ENCODE measurements at regions not wholly inside any gene's neighbourhood (a gene's known extent, or its start where the extent isn't known, plus 50 kb on each side); places are given as distances from the start of the nearest gene placed in this dataset.

- H3K4me3 ChIP-seq (ENCODE audit: low read length in 2 of 2) = no peak overlapping the region
- H3K9ac ChIP-seq (ENCODE audit: low read length in 2 of 2) = no peak overlapping the region
- H3K36me3 ChIP-seq (ENCODE audit: control insufficient read depth in 2 of 2, insufficient read depth in 2 of 2, low read length in 2 of 2) = no peaks in the 10 kb centered on the region
- H3K27me3 ChIP-seq (ENCODE audit: control insufficient read depth in 1 of 2, insufficient read depth in 2 of 2, low read length in 2 of 2) = no peaks in the 10 kb centered on the region
- H3K27ac ChIP-seq (ENCODE audit: low read length) = no peak overlapping the region
- peaks cover 6% of the 10 kb centered on the region for H3K4me1 ChIP-seq (ENCODE audit: control insufficient read depth, insufficient read depth, low read length)
- no peaks in the 10 kb centered on the region for H3K9me3 ChIP-seq (ENCODE audit: control insufficient read depth in 2 of 2, low read length in 2 of 2)
Measured at GRCh38 chr2:120842456-120843439, 107.1 kb downstream of the GLI2 start.

GRCh38 chr2:120844070-120844738 lies 108.5 kb downstream of the GLI2 start:
- Histone ChIP-seq H3K27ac (ENCODE audit: low read length) (no peak overlapping the region), H3K9me3 (ENCODE audit: control insufficient read depth in 2 of 2, low read length in 2 of 2) (no peaks in the 10 kb centered on the region), H3K27me3 (ENCODE audit: control insufficient read depth in 1 of 2, insufficient read depth in 2 of 2, low read length in 2 of 2) (no peaks in the 10 kb centered on the region), H3K4me3 (ENCODE audit: low read length in 2 of 2) (no peak overlapping the region), H3K36me3 (ENCODE audit: control insufficient read depth in 2 of 2, insufficient read depth in 2 of 2, low read length in 2 of 2) (no peaks in the 10 kb centered on the region), H3K9ac (ENCODE audit: low read length in 2 of 2) (no peak overlapping the region), H3K4me1 (ENCODE audit: control insufficient read depth, insufficient read depth, low read length) (peaks cover 9% of the 10 kb centered on the region)

- Histone ChIP-seq H3K4me3 (ENCODE audit: low read length in 2 of 2) (no peak overlapping the region), H3K9ac (ENCODE audit: low read length in 2 of 2) (no peak overlapping the region), H3K4me1 (ENCODE audit: control insufficient read depth, insufficient read depth, low read length) (peaks cover 9% of the 10 kb centered on the region), H3K27me3 (ENCODE audit: control insufficient read depth in 1 of 2, insufficient read depth in 2 of 2, low read length in 2 of 2) (no peaks in the 10 kb centered on the region), H3K9me3 (ENCODE audit: control insufficient read depth in 2 of 2, low read length in 2 of 2) (peaks cover 0 to 4% of the 10 kb centered on the region in 2 donors), H3K36me3 (ENCODE audit: control insufficient read depth in 2 of 2, insufficient read depth in 2 of 2, low read length in 2 of 2) (no peaks in the 10 kb centered on the region), H3K27ac (ENCODE audit: low read length) (no peak overlapping the region)
Measured at GRCh38 chr2:120845277-120845676, 109.6 kb downstream of the GLI2 start.

- Histone ChIP-seq H3K4me1 (ENCODE audit: control insufficient read depth, insufficient read depth, low read length) (peaks cover 9% of the 10 kb centered on the region), H3K9ac (ENCODE audit: low read length in 2 of 2) (no peak overlapping the region), H3K27me3 (ENCODE audit: control insufficient read depth in 1 of 2, insufficient read depth in 2 of 2, low read length in 2 of 2) (no peaks in the 10 kb centered on the region), H3K4me3 (ENCODE audit: low read length in 2 of 2) (no peak overlapping the region), H3K27ac (ENCODE audit: low read length) (no peak overlapping the region), H3K9me3 (ENCODE audit: control insufficient read depth in 2 of 2, low read length in 2 of 2) (peaks cover 0 to 4% of the 10 kb centered on the region in 2 donors), H3K36me3 (ENCODE audit: control insufficient read depth in 2 of 2, insufficient read depth in 2 of 2, low read length in 2 of 2) (no peaks in the 10 kb centered on the region)
Measured at GRCh38 chr2:120846406-120847095, 110.9 kb downstream of the GLI2 start.

- H3K4me3 ChIP-seq (ENCODE audit: low read length in 2 of 2) = no peak overlapping the region
- H3K27me3 ChIP-seq (ENCODE audit: control insufficient read depth in 1 of 2, insufficient read depth in 2 of 2, low read length in 2 of 2) = no peaks in the 10 kb centered on the region
- H3K27ac ChIP-seq (ENCODE audit: low read length) = no peak overlapping the region
- H3K4me1 ChIP-seq (ENCODE audit: control insufficient read depth, insufficient read depth, low read length) = peaks cover 15% of the 10 kb centered on the region
- H3K9ac ChIP-seq (ENCODE audit: low read length in 2 of 2) = no peak overlapping the region
- H3K9me3 ChIP-seq (ENCODE audit: control insufficient read depth in 2 of 2, low read length in 2 of 2) = peaks cover 0 to 4% of the 10 kb centered on the region in 2 donors
- H3K36me3 ChIP-seq (ENCODE audit: control insufficient read depth in 2 of 2, insufficient read depth in 2 of 2, low read length in 2 of 2) = no peaks in the 10 kb centered on the region
Measured at GRCh38 chr2:120847700-120848321, 112.1 kb downstream of the GLI2 start.

GRCh38 chr2:120849278-120849677 lies 113.6 kb downstream of the GLI2 start:
- H3K4me1 ChIP-seq (ENCODE audit: control insufficient read depth, insufficient read depth, low read length) = peaks cover 13% of the 10 kb centered on the region
- H3K4me3 ChIP-seq (ENCODE audit: low read length in 2 of 2) = no peak overlapping the region
- no peak overlapping the region for H3K9ac ChIP-seq (ENCODE audit: low read length in 2 of 2)
- H3K9me3 ChIP-seq (ENCODE audit: control insufficient read depth in 2 of 2, low read length in 2 of 2) = peaks cover 0 to 4% of the 10 kb centered on the region in 2 donors
- no peaks in the 10 kb centered on the region for H3K27me3 ChIP-seq (ENCODE audit: control insufficient read depth in 1 of 2, insufficient read depth in 2 of 2, low read length in 2 of 2)
- H3K27ac ChIP-seq (ENCODE audit: low read length) = no peak overlapping the region
- no peaks in the 10 kb centered on the region for H3K36me3 ChIP-seq (ENCODE audit: control insufficient read depth in 2 of 2, insufficient read depth in 2 of 2, low read length in 2 of 2)

GRCh38 chr2:120850551-120850950 lies 114.9 kb downstream of the GLI2 start:
- Histone ChIP-seq H3K27ac (ENCODE audit: low read length) (no peak overlapping the region), H3K4me3 (ENCODE audit: low read length in 2 of 2) (no peak overlapping the region), H3K9ac (ENCODE audit: low read length in 2 of 2) (no peak overlapping the region), H3K4me1 (ENCODE audit: control insufficient read depth, insufficient read depth, low read length) (peaks cover 18% of the 10 kb centered on the region), H3K27me3 (ENCODE audit: control insufficient read depth in 1 of 2, insufficient read depth in 2 of 2, low read length in 2 of 2) (no peaks in the 10 kb centered on the region), H3K36me3 (ENCODE audit: control insufficient read depth in 2 of 2, insufficient read depth in 2 of 2, low read length in 2 of 2) (no peaks in the 10 kb centered on the region), H3K9me3 (ENCODE audit: control insufficient read depth in 2 of 2, low read length in 2 of 2) (peaks cover 0 to 4% of the 10 kb centered on the region in 2 donors)

GRCh38 chr2:120851116-120851773 lies 115.6 kb downstream of the GLI2 start:
- Histone ChIP-seq H3K36me3 (ENCODE audit: control insufficient read depth in 2 of 2, insufficient read depth in 2 of 2, low read length in 2 of 2) (no peaks in the 10 kb centered on the region), H3K9me3 (ENCODE audit: control insufficient read depth in 2 of 2, low read length in 2 of 2) (peaks cover 0 to 4% of the 10 kb centered on the region in 2 donors), H3K27ac (ENCODE audit: low read length) (no peak overlapping the region), H3K27me3 (ENCODE audit: control insufficient read depth in 1 of 2, insufficient read depth in 2 of 2, low read length in 2 of 2) (no peaks in the 10 kb centered on the region), H3K4me1 (ENCODE audit: control insufficient read depth, insufficient read depth, low read length) (peaks cover 25% of the 10 kb centered on the region), H3K4me3 (ENCODE audit: low read length in 2 of 2) (no peak overlapping the region), H3K9ac (ENCODE audit: low read length in 2 of 2) (no peak overlapping the region)

GRCh38 chr2:120852200-120852815 lies 116.6 kb downstream of the GLI2 start:
- Histone ChIP-seq H3K27ac (ENCODE audit: low read length) (no peak overlapping the region), H3K27me3 (ENCODE audit: control insufficient read depth in 1 of 2, insufficient read depth in 2 of 2, low read length in 2 of 2) (no peaks in the 10 kb centered on the region), H3K36me3 (ENCODE audit: control insufficient read depth in 2 of 2, insufficient read depth in 2 of 2, low read length in 2 of 2) (no peaks in the 10 kb centered on the region), H3K4me3 (ENCODE audit: low read length in 2 of 2) (no peak overlapping the region), H3K9ac (ENCODE audit: low read length in 2 of 2) (no peak overlapping the region), H3K9me3 (ENCODE audit: control insufficient read depth in 2 of 2, low read length in 2 of 2) (peaks cover 0 to 4% of the 10 kb centered on the region in 2 donors), H3K4me1 (ENCODE audit: control insufficient read depth, insufficient read depth, low read length) (peaks cover 26% of the 10 kb centered on the region)
